Keratinocyte (primary cell): ENCODE measurements at regions not wholly inside any gene's neighbourhood (a gene's known extent, or its start where the extent isn't known, plus 50 kb on each side); places are given as distances from the start of the nearest gene placed in this dataset.

Experiments used
- EZH2 ChIP-seq: IDR thresholded peaks from one replicate; pipeline ENCODE4 v1.6.1; 2012; ENCODE audit warnings: inconsistent platforms, mild to moderate bottlenecking, low read length, moderate library complexity
- TF ChIP-seq, protein P1 (sequence below), 3 experiments: IDR thresholded peaks in 1 of 3; conservative IDR thresholded peaks in 1 of 3; optimal IDR thresholded peaks in 1 of 3; 2 replicates in 2 of 3; 3 replicates in 1 of 3; pipeline versions ENCODE3 to v1.5.1; 2011; ENCODE audit warnings: low read length in 3 of 3, mild to moderate bottlenecking in 3 of 3, moderate library complexity in 2 of 3, control low read depth in 1 of 3, inconsistent platforms in 1 of 3; ENCODE audit not compliant: insufficient read depth in 2 of 3; ENCODE audit errors: extremely low read depth in 1 of 3

DNA sequence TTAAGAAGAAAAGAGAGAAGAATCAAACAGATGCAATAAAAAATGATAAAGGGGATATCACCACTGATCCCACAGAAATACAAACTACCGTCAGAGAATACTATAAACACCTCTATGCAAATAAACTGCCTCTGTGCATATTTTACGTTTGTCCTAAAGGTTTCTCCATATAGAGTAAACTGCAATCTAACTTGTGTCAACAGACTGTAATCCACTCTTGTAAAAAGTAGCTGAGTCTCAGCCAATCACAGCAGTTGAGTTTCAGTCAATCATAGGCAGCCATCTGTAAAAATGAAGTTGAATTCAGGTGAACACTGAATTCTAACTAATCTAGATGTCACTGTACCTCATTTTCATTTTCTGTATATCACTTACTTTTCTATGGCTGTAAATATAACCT is 112.2 kb upstream of the SYNCRIP start:
- no peak for TF ChIP-seq EZH2
- TF ChIP-seq, protein P1, sequence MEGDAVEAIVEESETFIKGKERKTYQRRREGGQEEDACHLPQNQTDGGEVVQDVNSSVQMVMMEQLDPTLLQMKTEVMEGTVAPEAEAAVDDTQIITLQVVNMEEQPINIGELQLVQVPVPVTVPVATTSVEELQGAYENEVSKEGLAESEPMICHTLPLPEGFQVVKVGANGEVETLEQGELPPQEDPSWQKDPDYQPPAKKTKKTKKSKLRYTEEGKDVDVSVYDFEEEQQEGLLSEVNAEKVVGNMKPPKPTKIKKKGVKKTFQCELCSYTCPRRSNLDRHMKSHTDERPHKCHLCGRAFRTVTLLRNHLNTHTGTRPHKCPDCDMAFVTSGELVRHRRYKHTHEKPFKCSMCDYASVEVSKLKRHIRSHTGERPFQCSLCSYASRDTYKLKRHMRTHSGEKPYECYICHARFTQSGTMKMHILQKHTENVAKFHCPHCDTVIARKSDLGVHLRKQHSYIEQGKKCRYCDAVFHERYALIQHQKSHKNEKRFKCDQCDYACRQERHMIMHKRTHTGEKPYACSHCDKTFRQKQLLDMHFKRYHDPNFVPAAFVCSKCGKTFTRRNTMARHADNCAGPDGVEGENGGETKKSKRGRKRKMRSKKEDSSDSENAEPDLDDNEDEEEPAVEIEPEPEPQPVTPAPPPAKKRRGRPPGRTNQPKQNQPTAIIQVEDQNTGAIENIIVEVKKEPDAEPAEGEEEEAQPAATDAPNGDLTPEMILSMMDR (optimal IDR thresholded peaks at IDR 0.05 in 1 of 3, IDR thresholded peaks at IDR 0.05 in 1 of 3, conservative IDR thresholded peaks at IDR 0.05 in 1 of 3; ENCODE audit: extremely low read depth in 1 of 3, insufficient read depth in 2 of 3, low read length in 3 of 3) = no peak
